GM12872 (cell line): ENCODE measurements at regions not wholly inside any gene's neighbourhood (a gene's known extent, or its start where the extent isn't known, plus 50 kb on each side); places are given as distances from the start of the nearest gene placed in this dataset.

Experiments used
- TF ChIP-seq, protein P1 (sequence below): IDR thresholded peaks from 3 replicates; pipeline ENCODE4 v1.5.1; 2011; ENCODE audit warnings: low read depth, mild to moderate bottlenecking, low read length, moderate library complexity; ENCODE audit not compliant: insufficient read depth

DNA sequence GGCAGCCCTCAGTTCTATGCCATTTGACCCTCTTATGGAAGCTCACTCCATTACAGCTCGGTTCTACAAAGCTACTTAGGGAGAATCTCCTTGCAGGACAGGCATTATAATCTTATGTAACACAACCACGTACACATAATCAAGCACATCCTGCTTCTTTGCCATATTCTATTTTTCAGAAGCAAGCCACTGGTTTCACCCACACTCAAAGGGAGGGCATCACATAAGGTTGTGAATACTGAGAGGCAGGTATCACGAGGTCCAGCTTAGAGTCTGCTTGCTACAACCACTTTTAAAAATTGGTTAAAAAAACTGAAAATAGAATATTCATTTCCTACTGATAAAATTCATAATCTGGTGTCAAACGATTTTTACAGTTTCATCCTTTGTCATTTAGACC lies 589.2 kb downstream of the SLC16A7 start:
- TF ChIP-seq, protein P1, sequence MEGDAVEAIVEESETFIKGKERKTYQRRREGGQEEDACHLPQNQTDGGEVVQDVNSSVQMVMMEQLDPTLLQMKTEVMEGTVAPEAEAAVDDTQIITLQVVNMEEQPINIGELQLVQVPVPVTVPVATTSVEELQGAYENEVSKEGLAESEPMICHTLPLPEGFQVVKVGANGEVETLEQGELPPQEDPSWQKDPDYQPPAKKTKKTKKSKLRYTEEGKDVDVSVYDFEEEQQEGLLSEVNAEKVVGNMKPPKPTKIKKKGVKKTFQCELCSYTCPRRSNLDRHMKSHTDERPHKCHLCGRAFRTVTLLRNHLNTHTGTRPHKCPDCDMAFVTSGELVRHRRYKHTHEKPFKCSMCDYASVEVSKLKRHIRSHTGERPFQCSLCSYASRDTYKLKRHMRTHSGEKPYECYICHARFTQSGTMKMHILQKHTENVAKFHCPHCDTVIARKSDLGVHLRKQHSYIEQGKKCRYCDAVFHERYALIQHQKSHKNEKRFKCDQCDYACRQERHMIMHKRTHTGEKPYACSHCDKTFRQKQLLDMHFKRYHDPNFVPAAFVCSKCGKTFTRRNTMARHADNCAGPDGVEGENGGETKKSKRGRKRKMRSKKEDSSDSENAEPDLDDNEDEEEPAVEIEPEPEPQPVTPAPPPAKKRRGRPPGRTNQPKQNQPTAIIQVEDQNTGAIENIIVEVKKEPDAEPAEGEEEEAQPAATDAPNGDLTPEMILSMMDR: no peak

DNA sequence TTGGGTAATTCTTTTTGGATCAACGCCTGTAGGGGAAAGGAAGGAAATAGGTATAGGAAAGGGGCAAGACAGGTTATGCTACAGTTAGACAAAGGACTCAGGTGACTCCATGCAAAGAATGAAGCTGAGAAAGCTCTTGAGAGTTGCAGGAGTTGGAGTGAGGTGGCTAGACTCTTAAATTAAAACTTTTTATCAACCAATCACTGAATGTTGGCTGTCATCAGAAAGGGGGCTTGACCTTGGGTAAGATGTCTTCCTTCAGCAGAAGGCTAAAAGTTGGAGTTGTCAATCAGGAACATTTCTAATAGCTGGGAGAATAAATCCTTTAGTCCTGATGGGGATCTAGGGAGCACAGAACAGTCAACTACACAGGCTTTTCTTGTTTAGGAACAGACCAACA lies 595.4 kb downstream of the SLC16A7 start:
- TF ChIP-seq, protein P1: no peak

DNA sequence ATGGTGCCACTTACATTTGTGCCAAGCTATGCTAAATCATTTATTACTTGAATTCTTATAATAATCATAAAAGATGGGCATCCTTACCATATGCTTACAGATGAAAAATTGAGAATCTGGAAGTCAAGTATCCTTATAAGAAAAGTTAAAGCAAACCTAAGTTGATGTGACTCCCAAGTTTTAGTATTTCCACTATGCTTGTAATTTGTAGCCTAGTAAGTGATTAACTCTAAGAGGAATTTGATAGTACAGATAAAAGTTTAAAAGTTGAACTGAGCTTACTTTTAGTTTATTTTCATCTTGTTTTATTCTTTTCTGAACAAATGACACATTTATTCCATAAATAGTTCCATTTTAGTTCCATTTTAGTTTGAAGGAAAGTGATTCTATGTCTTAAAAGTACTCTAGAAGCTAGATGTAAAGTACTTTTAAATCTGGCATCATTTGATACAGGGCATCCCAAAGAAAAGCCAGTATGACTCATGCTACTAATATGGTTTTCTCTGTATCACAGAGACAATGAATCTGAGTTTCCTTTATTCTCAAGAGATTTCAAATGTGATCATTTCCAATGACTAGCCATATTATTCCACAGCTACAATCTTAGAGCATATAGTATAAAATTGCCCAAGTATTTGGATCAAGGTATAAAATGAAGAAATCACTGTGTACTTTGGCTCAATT lies 596.0 kb downstream of the SLC16A7 start:
- TF ChIP-seq, protein P1: no peak

DNA sequence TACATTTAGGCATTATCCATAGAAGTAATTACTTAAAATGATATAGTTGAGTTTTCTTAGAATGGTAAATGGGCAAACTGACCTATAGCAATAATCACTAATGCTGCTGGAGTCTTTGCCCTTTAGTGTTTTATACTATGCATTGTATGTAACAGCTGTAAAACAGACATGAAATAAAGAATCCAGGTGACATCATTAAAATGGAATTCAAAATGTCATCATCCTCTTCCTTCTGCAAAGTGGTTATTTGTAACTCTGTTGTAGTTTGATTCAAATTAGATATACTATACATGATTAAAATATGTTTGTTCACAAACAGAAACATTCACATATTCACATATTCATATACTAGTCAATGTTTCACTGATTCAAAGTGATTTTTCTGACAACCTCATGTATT lies 598.8 kb downstream of the SLC16A7 start:
- TF ChIP-seq, protein P1: no peak

DNA sequence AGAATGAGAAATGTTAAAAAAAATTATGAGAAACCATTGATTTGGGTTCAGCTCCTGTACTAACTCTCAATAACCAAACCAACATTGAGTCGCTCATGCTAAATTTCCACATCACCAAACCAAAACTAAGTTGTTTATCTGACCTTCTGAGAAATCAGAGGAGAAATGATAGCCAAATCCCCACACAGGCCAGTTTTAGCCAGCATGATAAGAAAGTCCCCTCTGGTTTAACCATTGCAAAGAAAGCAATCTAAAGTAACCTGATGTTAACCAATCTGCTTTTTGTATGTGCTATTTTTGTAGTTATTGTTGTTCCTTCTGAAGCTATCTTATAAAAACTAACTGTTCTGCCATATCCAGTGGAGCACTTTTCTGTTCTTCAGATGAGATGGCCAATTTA lies 599.7 kb downstream of the SLC16A7 start:
- TF ChIP-seq, protein P1: no peak

DNA sequence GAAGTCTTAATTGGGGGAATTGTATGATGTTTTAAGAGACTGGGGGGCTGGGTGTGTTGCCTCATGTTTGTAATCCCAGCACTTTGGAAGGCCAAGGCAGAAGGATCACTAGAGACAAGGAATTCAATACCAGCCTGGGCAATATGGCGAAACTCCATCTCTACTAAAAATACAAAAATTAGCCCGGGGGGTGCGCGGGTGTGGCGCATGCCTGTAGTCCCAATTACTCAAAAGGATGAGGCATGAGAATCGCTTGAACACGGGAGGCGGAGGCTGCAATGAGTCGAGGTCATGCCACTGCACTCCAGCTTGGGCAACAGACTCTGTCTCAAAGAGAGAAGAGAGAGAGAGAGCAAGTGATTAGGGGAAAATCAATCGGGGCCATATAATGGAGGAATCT lies 600.5 kb downstream of the SLC16A7 start:
- TF ChIP-seq, protein P1: no peak

DNA sequence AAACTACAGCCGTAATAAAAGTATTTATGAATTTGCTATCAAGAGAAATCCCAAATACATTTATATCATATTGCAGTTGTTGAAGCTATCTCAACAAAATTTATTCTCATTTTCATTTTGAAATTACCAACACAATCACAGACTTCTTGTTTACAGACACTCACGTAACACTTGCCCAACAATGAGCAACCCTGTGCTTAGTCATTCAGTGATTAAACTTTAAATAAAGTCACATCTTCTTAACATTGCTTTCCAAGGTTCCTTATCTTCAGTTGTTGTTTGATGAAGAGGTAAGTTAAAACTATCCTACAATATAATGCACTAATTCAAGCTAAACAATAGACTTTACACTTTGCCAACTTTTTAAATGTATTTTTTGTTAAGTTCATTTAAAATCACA lies 601.8 kb downstream of the SLC16A7 start:
- TF ChIP-seq, protein P1: no peak
